ENCODE measurements at regions not wholly inside any gene's neighbourhood (a gene's known extent, or its start where the extent isn't known, plus 50 kb on each side); places are given as distances from the start of the nearest gene placed in this dataset.

GRCh38 chr5:3475674-3476073 is 120.0 kb upstream of the IRX1 start:
- TF ChIP-seq HOXA7 (CRISPR knock-in tag; IDR thresholded peaks at IDR 0.05) (no peak), CTCF (IDR thresholded peaks at IDR 0.05) (no peak), RFX5 (IDR thresholded peaks at IDR 0.05) (no peak)

Measured in A549 (cell line).